ENCODE measurements at regions not wholly inside any gene's neighbourhood (a gene's known extent, or its start where the extent isn't known, plus 50 kb on each side); places are given as distances from the start of the nearest gene placed in this dataset.

DNA sequence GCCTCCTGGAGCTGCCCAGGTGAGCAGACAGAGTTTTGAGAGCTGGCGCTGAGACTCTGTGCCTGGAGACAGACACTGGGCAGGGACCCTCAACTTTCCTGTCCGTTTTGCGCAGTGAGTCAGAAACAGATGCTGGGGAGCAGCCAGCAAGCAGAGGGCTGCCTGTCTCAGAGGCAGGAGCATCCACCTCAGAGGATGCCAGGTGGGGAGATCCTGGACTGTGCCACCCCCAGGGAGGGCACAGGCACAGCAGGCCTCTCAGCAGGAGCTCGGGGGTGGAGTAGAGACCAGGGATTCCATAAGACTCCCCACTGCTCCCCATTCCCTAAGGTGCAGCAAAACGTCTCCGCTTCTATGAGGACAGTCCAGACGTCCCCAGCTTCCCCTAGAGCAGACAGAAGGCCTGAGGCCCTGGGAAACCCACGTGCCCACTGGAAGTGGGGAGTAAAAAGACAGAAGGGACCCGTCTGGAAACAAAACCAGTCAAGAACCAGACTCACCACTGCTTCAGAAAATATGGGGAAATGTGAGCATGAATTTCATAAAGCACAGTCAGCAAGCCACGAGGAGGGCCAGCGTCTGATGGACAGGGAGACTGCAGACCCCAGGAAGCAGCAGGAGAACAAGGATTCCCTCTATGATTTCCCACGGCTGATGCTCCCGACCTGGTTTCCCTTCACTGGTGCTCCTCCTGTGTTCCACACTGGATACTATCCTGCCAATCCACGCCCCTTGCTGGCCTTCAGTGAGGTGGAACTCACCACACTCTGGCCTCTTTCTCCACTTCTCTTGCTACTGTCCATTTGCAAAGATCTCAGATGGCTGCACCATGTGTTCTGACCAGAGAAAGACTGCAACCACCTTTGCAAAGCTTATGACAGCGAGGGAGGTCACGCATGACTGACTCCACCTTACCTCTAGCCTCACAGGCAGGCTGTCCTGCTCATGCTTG is 151.3 kb upstream of the FAM20C start:
- TF ChIP-seq CTCF (conservative IDR thresholded peaks at IDR 0.05; ENCODE audit: low read depth in 2 of 2) = no peak
- no peak for TF ChIP-seq REST (IDR thresholded peaks at IDR 0.05; ENCODE audit: unreplicated experiment)
- TF ChIP-seq ZNF114 (CRISPR knock-in tag; IDR thresholded peaks at IDR 0.05) = no peak
- TF ChIP-seq POLR2AphosphoS5 (IDR thresholded peaks at IDR 0.05; ENCODE audit: low read depth) = no peak
- TF ChIP-seq CREB1 (CRISPR knock-in tag; IDR thresholded peaks at IDR 0.05; ENCODE audit: low read depth) = no peak
- no peak for TF ChIP-seq NANOG (IDR thresholded peaks at IDR 0.05; ENCODE audit: borderline replicate concordance)
- no peak for TF ChIP-seq EZH2phosphoT487 (IDR thresholded peaks at IDR 0.05; ENCODE audit: unreplicated experiment)

Data from GM23338 (cell line).